Esophagus muscularis mucosa (tissue), 4 donors: ENCODE measurements at regions not wholly inside any gene's neighbourhood (a gene's known extent, or its start where the extent isn't known, plus 50 kb on each side); places are given as distances from the start of the nearest gene placed in this dataset.

ENCODE experiments used
- DNase-seq: peaks from one replicate; pipeline ENCODE4 v3.0.0-alpha.2; 2017; ENCODE audit errors: extremely low spot score
- H3K27ac ChIP-seq, 4 donors: fragments of 200-600 bp; sonication (generic); replicated peaks in 1 of 4; 1 replicate in 3 of 4; 2 replicates in 1 of 4; pipeline ENCODE4 v1.5.1; 2016 to 2019; ENCODE audit warnings: mild to moderate bottlenecking in 1 of 4
- H3K27me3 ChIP-seq, 4 donors: fragments of 200-600 bp; sonication (generic); one replicate each; pipeline versions ENCODE4 v1.5.1 to v1.6.0; 2016 to 2019
- H3K36me3 ChIP-seq, 4 donors: fragments of 200-600 bp; sonication (generic); one replicate each; pipeline ENCODE4 v1.5.1; 2016 to 2019
- H3K4me1 ChIP-seq, 4 donors: fragments of 200-600 bp; sonication (generic); one replicate each; pipeline ENCODE4 v1.5.1; 2016 to 2019
- H3K4me3 ChIP-seq, 4 donors: fragments of 200-600 bp; sonication (generic); 1 replicate in 2 of 4; 2 replicates in 2 of 4; pipeline ENCODE4 v1.5.1; 2016 to 2019; ENCODE audit warnings: mild to moderate bottlenecking in 4 of 4, moderate library complexity in 1 of 4
- H3K9me3 ChIP-seq, 4 donors: fragments of 200-600 bp; sonication (generic); 1 replicate in 3 of 4; 2 replicates in 1 of 4; pipeline ENCODE4 v1.5.1; 2016 to 2019
- EP300 ChIP-seq: sonication (generic); formaldehyde crosslinking; IDR thresholded peaks from one replicate; pipeline ENCODE4 v1.6.1; 2017; ENCODE audit warnings: antibody characterized with exemption
- POLR2A ChIP-seq: fragments of 450-650 bp; IDR thresholded peaks from one replicate; pipeline ENCODE4 v1.6.1; 2017; ENCODE audit warnings: antibody characterized with exemption, moderate library complexity, mild to moderate bottlenecking, low read depth
- POLR2AphosphoS5 ChIP-seq, 2 donors: sonication (generic); formaldehyde crosslinking; IDR thresholded peaks; one replicate each; pipeline ENCODE4 v1.6.1; 2017; ENCODE audit warnings: antibody characterized with exemption in 2 of 2
- WGBS: methylation state at CpG from one replicate; pipeline ENCODE4 v1.1.5; 2018; 5-methylcytosine and 5-hydroxymethylcytosine counted together
- intact Hi-C: fragments of 100-400 bp; cut with DNase I; formaldehyde crosslinking; loops from one replicate; pipeline ENCODE4 v1.15.1; 2023
- TF ChIP-seq, protein P1 (sequence below), 3 experiments: fragments of 200-600 bp in 2 of 3; fragments of 450-650 bp in 1 of 3; sonication (generic) in 2 of 3; IDR thresholded peaks; one replicate each; pipeline ENCODE4 v1.5.1; 2017 to 2019; ENCODE audit warnings: antibody characterized with exemption in 3 of 3, mild to moderate bottlenecking in 2 of 3, moderate library complexity in 1 of 3

- intact Hi-C loops, result no loop called here
- H3K27me3 ChIP-seq, result no peaks in the 10 kb centered on the region
- H3K27ac ChIP-seq, result no peak overlapping the region
- no peaks in the 10 kb centered on the region for H3K9me3 ChIP-seq
- no peak for DNase-seq
- H3K36me3 ChIP-seq, result no peaks in the 10 kb centered on the region
- TF ChIP-seq, protein P1, sequence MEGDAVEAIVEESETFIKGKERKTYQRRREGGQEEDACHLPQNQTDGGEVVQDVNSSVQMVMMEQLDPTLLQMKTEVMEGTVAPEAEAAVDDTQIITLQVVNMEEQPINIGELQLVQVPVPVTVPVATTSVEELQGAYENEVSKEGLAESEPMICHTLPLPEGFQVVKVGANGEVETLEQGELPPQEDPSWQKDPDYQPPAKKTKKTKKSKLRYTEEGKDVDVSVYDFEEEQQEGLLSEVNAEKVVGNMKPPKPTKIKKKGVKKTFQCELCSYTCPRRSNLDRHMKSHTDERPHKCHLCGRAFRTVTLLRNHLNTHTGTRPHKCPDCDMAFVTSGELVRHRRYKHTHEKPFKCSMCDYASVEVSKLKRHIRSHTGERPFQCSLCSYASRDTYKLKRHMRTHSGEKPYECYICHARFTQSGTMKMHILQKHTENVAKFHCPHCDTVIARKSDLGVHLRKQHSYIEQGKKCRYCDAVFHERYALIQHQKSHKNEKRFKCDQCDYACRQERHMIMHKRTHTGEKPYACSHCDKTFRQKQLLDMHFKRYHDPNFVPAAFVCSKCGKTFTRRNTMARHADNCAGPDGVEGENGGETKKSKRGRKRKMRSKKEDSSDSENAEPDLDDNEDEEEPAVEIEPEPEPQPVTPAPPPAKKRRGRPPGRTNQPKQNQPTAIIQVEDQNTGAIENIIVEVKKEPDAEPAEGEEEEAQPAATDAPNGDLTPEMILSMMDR (IDR thresholded peaks at IDR 0.05), result no peak
- no peak for TF ChIP-seq POLR2AphosphoS5 (IDR thresholded peaks at IDR 0.05)
- no peak for TF ChIP-seq EP300
- TF ChIP-seq POLR2A, result no peak
- no peak overlapping the region for H3K4me3 ChIP-seq
- no peaks in the 10 kb centered on the region for H3K4me1 ChIP-seq
- WGBS, result 73% methylated on average over 2 of the region's 2 CpGs
Measured at GRCh38 chr16:6076631-6077030, 979.0 kb upstream of the EEF2KMT start.

DNA sequence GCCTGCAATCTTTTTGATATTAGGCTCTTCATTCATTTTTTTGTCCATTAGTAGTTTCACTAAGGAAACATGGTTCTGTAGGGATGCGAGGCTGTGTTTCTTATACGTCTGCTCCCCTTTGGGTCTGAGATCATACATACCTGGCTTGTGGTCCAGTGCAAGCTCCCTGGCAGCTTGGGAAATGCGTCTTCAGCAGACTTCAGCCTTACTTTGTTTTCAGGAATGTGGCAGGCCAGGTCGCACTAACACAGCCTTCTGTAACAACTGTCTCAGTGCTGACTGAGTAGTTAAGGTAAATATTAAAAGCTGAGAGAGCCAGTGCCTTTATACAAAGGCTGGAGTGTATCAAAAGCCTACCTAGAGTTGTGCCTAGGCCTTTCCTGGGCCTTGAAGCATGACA, 970.5 kb upstream of the EEF2KMT start:
- WGBS, result 64% methylated on average over 3 of the region's 4 CpGs
- no peaks in the 10 kb centered on the region for H3K9me3 ChIP-seq
- no peak for TF ChIP-seq POLR2AphosphoS5 (IDR thresholded peaks at IDR 0.05)
- TF ChIP-seq EP300, result no peak
- TF ChIP-seq, protein P1 (IDR thresholded peaks at IDR 0.05), result no peak
- TF ChIP-seq POLR2A, result no peak
- H3K27ac ChIP-seq, result no peak overlapping the region
- no peak for DNase-seq
- H3K4me1 ChIP-seq, result no peaks in the 10 kb centered on the region
- H3K36me3 ChIP-seq, result no peaks in the 10 kb centered on the region
- H3K27me3 ChIP-seq, result no peaks in the 10 kb centered on the region
- H3K4me3 ChIP-seq, result no peak overlapping the region
- intact Hi-C loops, result no loop called here

- DNase-seq, result no peak
- Histone ChIP-seq H3K9me3 (no peaks in the 10 kb centered on the region), H3K27ac (no peak overlapping the region), H3K36me3 (no peaks in the 10 kb centered on the region), H3K27me3 (no peaks in the 10 kb centered on the region), H3K4me3 (no peak overlapping the region), H3K4me1 (no peaks in the 10 kb centered on the region)
- intact Hi-C loops, result no loop called here
- 71% methylated on average over 7 of the region's 7 CpGs for whole genome bisulfite sequencing
- TF ChIP-seq EP300, result no peak
- TF ChIP-seq POLR2AphosphoS5 (IDR thresholded peaks at IDR 0.05), result no peak
- TF ChIP-seq, protein P1 (IDR thresholded peaks at IDR 0.05), result no peak
- no peak for TF ChIP-seq POLR2A
Measured at GRCh38 chr16:6066652-6067051, 969.1 kb upstream of the EEF2KMT start.

DNA sequence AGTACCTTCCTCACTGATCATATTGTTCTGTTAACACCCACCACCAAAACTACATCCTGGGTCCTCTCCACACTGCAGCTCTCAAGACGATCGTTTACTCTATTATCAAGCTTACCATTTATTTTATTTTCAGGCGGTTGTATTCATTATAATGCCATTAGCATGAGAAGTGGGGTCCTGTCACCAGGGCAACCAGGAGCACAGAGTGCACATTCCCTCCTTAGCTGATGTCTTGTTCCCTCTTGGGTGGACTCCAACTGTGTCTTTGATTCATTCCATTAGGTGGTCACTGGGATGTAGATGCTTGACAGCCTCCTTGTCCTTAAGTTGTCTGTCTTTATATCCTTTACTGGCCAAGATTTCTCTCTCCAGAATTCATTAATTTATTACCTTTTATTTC, 965.9 kb upstream of the EEF2KMT start:
- H3K36me3 ChIP-seq, result no peaks in the 10 kb centered on the region
- no peaks in the 10 kb centered on the region for H3K27me3 ChIP-seq
- no peak overlapping the region for H3K27ac ChIP-seq
- no peak overlapping the region for H3K4me3 ChIP-seq
- intact Hi-C loops, result no loop called here
- H3K4me1 ChIP-seq, result no peaks in the 10 kb centered on the region
- no peaks in the 10 kb centered on the region for H3K9me3 ChIP-seq
- 59% methylated on average over 3 of the region's 3 CpGs for WGBS
- no peak for DNase-seq
- no peak for TF ChIP-seq POLR2AphosphoS5 (IDR thresholded peaks at IDR 0.05)
- TF ChIP-seq, protein P1 (IDR thresholded peaks at IDR 0.05), result no peak
- no peak for TF ChIP-seq EP300
- no peak for TF ChIP-seq POLR2A

DNA sequence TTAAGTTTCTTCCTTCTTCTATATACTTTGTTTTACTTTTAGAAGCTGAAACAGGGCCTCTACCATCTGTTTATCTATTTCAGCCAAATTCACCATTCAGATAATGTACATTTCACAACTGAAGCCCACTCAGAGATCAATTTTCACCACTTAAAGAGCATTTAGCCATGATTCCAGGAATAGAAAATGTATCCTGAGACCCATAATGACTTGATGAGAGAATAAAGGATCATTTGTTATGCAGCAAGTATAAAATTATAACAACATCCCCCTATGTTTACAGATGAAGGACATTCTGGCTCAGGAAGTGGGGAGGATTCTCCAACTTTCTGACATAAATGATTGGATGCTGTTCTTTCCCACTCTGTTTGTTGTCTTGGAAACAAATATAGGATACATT, 962.1 kb upstream of the EEF2KMT start:
- DNase-seq, result no peak
- no peaks in the 10 kb centered on the region for H3K36me3 ChIP-seq
- intact Hi-C loops, result no loop called here
- no peaks in the 10 kb centered on the region for H3K27me3 ChIP-seq
- H3K27ac ChIP-seq, result no peak overlapping the region
- H3K9me3 ChIP-seq, result no peaks in the 10 kb centered on the region
- H3K4me3 ChIP-seq, result no peak overlapping the region
- TF ChIP-seq POLR2AphosphoS5 (IDR thresholded peaks at IDR 0.05), result no peak
- TF ChIP-seq, protein P1 (IDR thresholded peaks at IDR 0.05), result no peak
- no peak for TF ChIP-seq POLR2A
- TF ChIP-seq EP300, result no peak
- no peaks in the 10 kb centered on the region for H3K4me1 ChIP-seq
